IMR-90 (cell line): ENCODE measurements at regions not wholly inside any gene's neighbourhood (a gene's known extent, or its start where the extent isn't known, plus 50 kb on each side); places are given as distances from the start of the nearest gene placed in this dataset.

Experiments used
- BHLHE40 ChIP-seq: fragments of 150-350 bp; IDR thresholded peaks from 2 replicates; pipeline ENCODE4 v1.6.1; 2016; ENCODE audit warnings: mild to moderate bottlenecking, low read depth, low read length
- CTCF ChIP-seq: conservative IDR thresholded peaks from 2 replicates; pipeline ENCODE4 v1.5.1; 2012; ENCODE audit warnings: mild to moderate bottlenecking, low read depth, low read length, improper control_type of control experiment
- MAZ ChIP-seq: IDR thresholded peaks from 2 replicates; pipeline ENCODE4 v1.6.1; 2012; ENCODE audit warnings: low read depth, mild to moderate bottlenecking, low read length, improper control_type of control experiment, moderate library complexity, borderline replicate concordance
- POLR2A ChIP-seq: IDR thresholded peaks from 2 replicates; pipeline ENCODE4 v1.6.1; 2012; ENCODE audit warnings: mild to moderate bottlenecking, low read depth, low read length
- RAD21 ChIP-seq: IDR thresholded peaks from 2 replicates; pipeline ENCODE4 v1.6.1; 2012; ENCODE audit warnings: low read length, improper control_type of control experiment
- USF2 ChIP-seq: fragments of 150-350 bp; IDR thresholded peaks from 2 replicates; pipeline ENCODE4 v1.6.1; 2017; ENCODE audit warnings: mild to moderate bottlenecking, antibody characterized with exemption, low read length, low read depth

GRCh38 chr4:71110499-71110898 lies 117.0 kb downstream of the DCK start:
- TF ChIP-seq CTCF, result no peak
- TF ChIP-seq MAZ, result no peak
- no peak for TF ChIP-seq BHLHE40
- no peak for TF ChIP-seq POLR2A
- TF ChIP-seq RAD21, result no peak
- TF ChIP-seq USF2, result no peak
